HepG2 (cell line): ENCODE measurements at regions not wholly inside any gene's neighbourhood (a gene's known extent, or its start where the extent isn't known, plus 50 kb on each side); places are given as distances from the start of the nearest gene placed in this dataset.

Experiments used
- AFF4 ChIP-seq: sonication (generic); formaldehyde crosslinking; IDR thresholded peaks from 2 replicates; pipeline ENCODE4 v1.4.0; 2020; ENCODE audit warnings: missing genetic modification reagents
- CHD4 ChIP-seq: fragments of 200-600 bp; sonication (generic); IDR thresholded peaks from 2 replicates; pipeline ENCODE4 v1.7.0; 2017; ENCODE audit warnings: mild to moderate bottlenecking, low read length, borderline replicate concordance
- E2F2 ChIP-seq: sonication (generic); formaldehyde crosslinking; IDR thresholded peaks from 2 replicates; pipeline ENCODE4 v1.4.0; 2020; ENCODE audit warnings: missing genetic modification reagents, borderline replicate concordance
- EEA1 ChIP-seq: sonication (generic); formaldehyde crosslinking; IDR thresholded peaks from 2 replicates; pipeline ENCODE4 v1.5.1; 2020; ENCODE audit warnings: mild to moderate bottlenecking, missing genetic modification reagents, borderline replicate concordance
- ELF1 ChIP-seq: sonication (generic); formaldehyde crosslinking; IDR thresholded peaks from 2 replicates; pipeline ENCODE4 v1.4.0; 2020; ENCODE audit warnings: missing genetic modification reagents
- FOSL1 ChIP-seq: sonication (generic); formaldehyde crosslinking; IDR thresholded peaks from 2 replicates; pipeline ENCODE4 v1.9.0; 2021; ENCODE audit warnings: missing genetic modification reagents, borderline replicate concordance
- FOXM1 ChIP-seq: sonication (generic); formaldehyde crosslinking; IDR thresholded peaks from 2 replicates; pipeline ENCODE4 v1.5.0; 2020; ENCODE audit warnings: missing genetic modification reagents
- GFI1 ChIP-seq: sonication (generic); formaldehyde crosslinking; IDR thresholded peaks from 2 replicates; pipeline ENCODE4 v1.5.0; 2020; ENCODE audit warnings: missing genetic modification reagents, mild to moderate bottlenecking, borderline replicate concordance
- MED1 ChIP-seq: sonication (generic); formaldehyde crosslinking; IDR thresholded peaks from 2 replicates; pipeline ENCODE4 v1.4.0; 2020; ENCODE audit warnings: missing genetic modification reagents
- MEF2D ChIP-seq: sonication (generic); formaldehyde crosslinking; IDR thresholded peaks from 2 replicates; pipeline ENCODE4 v1.5.1; 2020; ENCODE audit warnings: mild to moderate bottlenecking, missing genetic modification reagents
- NCOA2 ChIP-seq: sonication (generic); formaldehyde crosslinking; IDR thresholded peaks from 2 replicates; pipeline ENCODE4 v1.8.0; 2022; ENCODE audit warnings: inconsistent platforms
- NFIB ChIP-seq: sonication (generic); formaldehyde crosslinking; IDR thresholded peaks from 2 replicates; pipeline ENCODE4 v1.9.0; 2021; ENCODE audit warnings: missing genetic modification reagents, mild to moderate bottlenecking, borderline replicate concordance
- PAF1 ChIP-seq: IDR thresholded peaks from 2 replicates; pipeline ENCODE4 v1.6.1; 2016; ENCODE audit warnings: missing genetic modification reagents, missing compliant biosample characterization
- SMYD3 ChIP-seq: sonication (generic); formaldehyde crosslinking; IDR thresholded peaks from 2 replicates; pipeline ENCODE4 v1.8.1; 2023; ENCODE audit warnings: mild to moderate bottlenecking, missing genetic modification reagents
- SP1 ChIP-seq, 2 experiments: fragments of 450-650 bp in 1 of 2; sonication (generic) in 1 of 2; formaldehyde crosslinking in 1 of 2; IDR thresholded peaks; 2 replicates each; pipeline versions ENCODE4 v1.4.0 to v1.6.1; 2016 to 2020; ENCODE audit warnings: missing genetic modification reagents in 1 of 2
- TCF7 ChIP-seq: sonication (generic); IDR thresholded peaks from 2 replicates; pipeline ENCODE4 v1.6.1; 2016; ENCODE audit warnings: antibody characterized with exemption, low read depth
- U2AF2 ChIP-seq: fragments of 200-400 bp; formaldehyde crosslinking; IDR thresholded peaks from 2 replicates; pipeline ENCODE4 v1.6.1; 2017; ENCODE audit warnings: low read depth, mild to moderate bottlenecking, low read length
- YY1 ChIP-seq: IDR thresholded peaks from 2 replicates; pipeline ENCODE4 v1.6.1; 2011; ENCODE audit warnings: low read length, low read depth, moderate library complexity, mild to moderate bottlenecking; ENCODE audit not compliant: insufficient read depth, insufficient replicate concordance
- ZFP1 ChIP-seq: IDR thresholded peaks from 2 replicates; pipeline ENCODE4 v1.6.1; 2016
- ZNF225 ChIP-seq: sonication (generic); formaldehyde crosslinking; IDR thresholded peaks from 2 replicates; pipeline ENCODE4 v1.4.0; 2020; ENCODE audit warnings: mild to moderate bottlenecking, missing genetic modification reagents
- ZNF609 ChIP-seq: sonication (generic); formaldehyde crosslinking; IDR thresholded peaks from 2 replicates; pipeline ENCODE4 v1.4.0; 2020; ENCODE audit warnings: mild to moderate bottlenecking, missing genetic modification reagents, borderline replicate concordance

- TF ChIP-seq FOSL1 (no peak), NCOA2 (CRISPR knock-in tag) (0 out of 2 replicates have a peak, but pooled peaks have one; percentile 46), AFF4 (CRISPR knock-in tag) (no peak), NFIB (CRISPR knock-in tag) (no peak), PAF1 (CRISPR knock-in tag) (no peak), MEF2D (CRISPR knock-in tag) (no peak), MED1 (CRISPR knock-in tag) (no peak), FOXM1 (CRISPR knock-in tag) (no peak), ZNF225 (CRISPR knock-in tag) (no peak), U2AF2 (no peak), CHD4 (no peak), ELF1 (CRISPR knock-in tag) (no peak), E2F2 (CRISPR knock-in tag) (no peak), ZFP1 (CRISPR knock-in tag) (no peak), GFI1 (CRISPR knock-in tag) (0 out of 2 replicates have a peak, but pooled peaks have one; percentile 32), SP1 (IDR thresholded peaks at IDR 0.05) (no peak), SP1 (CRISPR knock-in tag; IDR thresholded peaks at IDR 0.05) (no peak), YY1 (no peak), EEA1 (CRISPR knock-in tag) (no peak), SMYD3 (CRISPR knock-in tag) (no peak), ZNF609 (no peak), TCF7 (peak; percentile 81)
These were observed 476.0 kb downstream of the EIPR1 start (continued) for GRCh38 chr2:2901384-2902345.
